ENCODE measurements at regions not wholly inside any gene's neighbourhood (a gene's known extent, or its start where the extent isn't known, plus 50 kb on each side); places are given as distances from the start of the nearest gene placed in this dataset.

- no peak overlapping the region for H3K4me3 ChIP-seq
- no peaks in the 10 kb centered on the region for H3K9me3 ChIP-seq
- H3K4me1 ChIP-seq: no peaks in the 10 kb centered on the region
- no peaks in the 10 kb centered on the region for H3K36me3 ChIP-seq
- no peak for DNase-seq (ENCODE audit: extremely low spot score in 2 of 2)
- no peaks in the 10 kb centered on the region for H3K27me3 ChIP-seq
- intact Hi-C loops (cut with DNase I): no loop called here
- no peak overlapping the region for H3K27ac ChIP-seq
- TF ChIP-seq POLR2AphosphoS5 (IDR thresholded peaks at IDR 0.05; ENCODE audit: insufficient read depth in 1 of 2, low read depth in 1 of 2): no peak
- TF ChIP-seq POLR2A (IDR thresholded peaks at IDR 0.05): no peak
- TF ChIP-seq CTCF (IDR thresholded peaks at IDR 0.05): no peak
Observed at GRCh38 chr12:25840678-25841465, 117.6 kb upstream of the RASSF8 start.

GRCh38 chr12:25842254-25842653 lies 116.2 kb upstream of the RASSF8 start:
- TF ChIP-seq POLR2A (IDR thresholded peaks at IDR 0.05) (no peak), POLR2AphosphoS5 (IDR thresholded peaks at IDR 0.05; ENCODE audit: insufficient read depth in 1 of 2, low read depth in 1 of 2) (no peak), CTCF (IDR thresholded peaks at IDR 0.05) (no peak)
- intact Hi-C loops (cut with DNase I): no loop called here
- Histone ChIP-seq H3K27ac (no peak overlapping the region), H3K27me3 (no peaks in the 10 kb centered on the region), H3K36me3 (no peaks in the 10 kb centered on the region), H3K9me3 (no peaks in the 10 kb centered on the region), H3K4me3 (no peak overlapping the region), H3K4me1 (no peaks in the 10 kb centered on the region)
- no peak for DNase-seq (ENCODE audit: extremely low spot score in 2 of 2)

GRCh38 chr12:25843976-25844375 lies 114.5 kb upstream of the RASSF8 start:
- H3K9me3 ChIP-seq: no peaks in the 10 kb centered on the region
- H3K36me3 ChIP-seq: no peaks in the 10 kb centered on the region
- intact Hi-C loops (cut with DNase I): no loop called here
- H3K4me3 ChIP-seq: no peak overlapping the region
- H3K4me1 ChIP-seq: no peaks in the 10 kb centered on the region
- TF ChIP-seq CTCF (IDR thresholded peaks at IDR 0.05): no peak
- TF ChIP-seq POLR2AphosphoS5 (IDR thresholded peaks at IDR 0.05; ENCODE audit: insufficient read depth in 1 of 2, low read depth in 1 of 2): no peak
- no peak for TF ChIP-seq POLR2A (IDR thresholded peaks at IDR 0.05)
- no peak for DNase-seq (ENCODE audit: extremely low spot score in 2 of 2)
- no peak overlapping the region for H3K27ac ChIP-seq
- H3K27me3 ChIP-seq: no peaks in the 10 kb centered on the region

GRCh38 chr12:25845415-25845814 lies 113.1 kb upstream of the RASSF8 start:
- Histone ChIP-seq H3K27me3 (no peaks in the 10 kb centered on the region), H3K9me3 (no peaks in the 10 kb centered on the region), H3K4me1 (no peaks in the 10 kb centered on the region), H3K36me3 (no peaks in the 10 kb centered on the region), H3K4me3 (no peak overlapping the region), H3K27ac (no peak overlapping the region)
- TF ChIP-seq POLR2A (IDR thresholded peaks at IDR 0.05) (no peak), CTCF (IDR thresholded peaks at IDR 0.05) (no peak), POLR2AphosphoS5 (IDR thresholded peaks at IDR 0.05; ENCODE audit: insufficient read depth in 1 of 2, low read depth in 1 of 2) (no peak)
- DNase-seq (ENCODE audit: extremely low spot score in 2 of 2): no peak
- intact Hi-C loops (cut with DNase I): no loop called here

- H3K4me3 ChIP-seq: no peak overlapping the region
- no peaks in the 10 kb centered on the region for H3K4me1 ChIP-seq
- no peak for DNase-seq (ENCODE audit: extremely low spot score in 2 of 2)
- H3K27me3 ChIP-seq: no peaks in the 10 kb centered on the region
- intact Hi-C loops (cut with DNase I): no loop called here
- H3K36me3 ChIP-seq: no peaks in the 10 kb centered on the region
- no peak overlapping the region for H3K27ac ChIP-seq
- H3K9me3 ChIP-seq: no peaks in the 10 kb centered on the region
- TF ChIP-seq POLR2A (IDR thresholded peaks at IDR 0.05) (no peak), CTCF (IDR thresholded peaks at IDR 0.05) (no peak), POLR2AphosphoS5 (IDR thresholded peaks at IDR 0.05; ENCODE audit: insufficient read depth in 1 of 2, low read depth in 1 of 2) (no peak)
Observed at GRCh38 chr12:25852792-25853191, 105.7 kb upstream of the RASSF8 start.
